ENCODE measurements at regions not wholly inside any gene's neighbourhood (a gene's known extent, or its start where the extent isn't known, plus 50 kb on each side); places are given as distances from the start of the nearest gene placed in this dataset.

- TF ChIP-seq, protein P1, sequence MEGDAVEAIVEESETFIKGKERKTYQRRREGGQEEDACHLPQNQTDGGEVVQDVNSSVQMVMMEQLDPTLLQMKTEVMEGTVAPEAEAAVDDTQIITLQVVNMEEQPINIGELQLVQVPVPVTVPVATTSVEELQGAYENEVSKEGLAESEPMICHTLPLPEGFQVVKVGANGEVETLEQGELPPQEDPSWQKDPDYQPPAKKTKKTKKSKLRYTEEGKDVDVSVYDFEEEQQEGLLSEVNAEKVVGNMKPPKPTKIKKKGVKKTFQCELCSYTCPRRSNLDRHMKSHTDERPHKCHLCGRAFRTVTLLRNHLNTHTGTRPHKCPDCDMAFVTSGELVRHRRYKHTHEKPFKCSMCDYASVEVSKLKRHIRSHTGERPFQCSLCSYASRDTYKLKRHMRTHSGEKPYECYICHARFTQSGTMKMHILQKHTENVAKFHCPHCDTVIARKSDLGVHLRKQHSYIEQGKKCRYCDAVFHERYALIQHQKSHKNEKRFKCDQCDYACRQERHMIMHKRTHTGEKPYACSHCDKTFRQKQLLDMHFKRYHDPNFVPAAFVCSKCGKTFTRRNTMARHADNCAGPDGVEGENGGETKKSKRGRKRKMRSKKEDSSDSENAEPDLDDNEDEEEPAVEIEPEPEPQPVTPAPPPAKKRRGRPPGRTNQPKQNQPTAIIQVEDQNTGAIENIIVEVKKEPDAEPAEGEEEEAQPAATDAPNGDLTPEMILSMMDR (IDR thresholded peaks at IDR 0.05 in 4 of 5, conservative IDR thresholded peaks at IDR 0.05 in 1 of 5) = no peak
- TF ChIP-seq POLR2A (IDR thresholded peaks at IDR 0.05) = no peak
These were observed 50.9 kb upstream of the ANKRD10 start for GRCh38 chr13:110965755-110966134.

Measured in gastrocnemius medialis (tissue), 4 donors.